Thyroid gland (tissue), 4 donors: ENCODE measurements at regions not wholly inside any gene's neighbourhood (a gene's known extent, or its start where the extent isn't known, plus 50 kb on each side); places are given as distances from the start of the nearest gene placed in this dataset.

Experiments
- DNase-seq, 2 donors: peaks; one replicate each; pipeline ENCODE4 v3.0.0-alpha.2; 2019
- H3K27ac ChIP-seq, 3 donors: fragments of 200-600 bp; sonication (generic); 1 replicate in 2 of 3; 2 replicates in 1 of 3; pipeline ENCODE4 v1.5.1; 2016 to 2019; ENCODE audit warnings: mild to moderate bottlenecking in 1 of 3, moderate library complexity in 1 of 3
- H3K27me3 ChIP-seq: fragments of 200-600 bp; sonication (generic); one replicate; pipeline ENCODE4 v1.5.1; 2019
- H3K36me3 ChIP-seq, 2 donors: fragments of 200-600 bp; sonication (generic); one replicate each; pipeline ENCODE4 v1.5.1; 2016 to 2019
- H3K4me1 ChIP-seq, 2 donors: fragments of 200-600 bp; sonication (generic); one replicate each; pipeline ENCODE4 v1.5.1; 2017 to 2019
- H3K4me3 ChIP-seq, 3 donors: fragments of 200-600 bp; sonication (generic); replicated peaks in 1 of 3; 1 replicate in 2 of 3; 2 replicates in 1 of 3; pipeline ENCODE4 v1.5.1; 2016; ENCODE audit warnings: mild to moderate bottlenecking in 1 of 3
- H3K9me3 ChIP-seq: fragments of 200-600 bp; sonication (generic); one replicate; pipeline ENCODE4 v1.5.1; 2017
- POLR2A ChIP-seq, 2 donors: fragments of 450-650 bp; IDR thresholded peaks; one replicate each; pipeline ENCODE4 v1.6.1; 2017; ENCODE audit warnings: antibody characterized with exemption in 2 of 2, mild to moderate bottlenecking in 2 of 2, moderate library complexity in 1 of 2
- WGBS, 2 donors: methylation state at CpG; one replicate each; pipeline ENCODE4 v1.1.5; 2017; 5-methylcytosine and 5-hydroxymethylcytosine counted together
- intact Hi-C: fragments of 100-400 bp; cut with DNase I; formaldehyde crosslinking; loops from one replicate; pipeline ENCODE4 v1.15.1; 2023
- TF ChIP-seq, protein P1 (sequence below), 6 experiments: fragments of 200-600 bp in 3 of 6; fragments of 450-650 bp in 3 of 6; sonication (generic) in 3 of 6; IDR thresholded peaks; one replicate each; pipeline ENCODE4 v1.5.1; 2016 to 2019; ENCODE audit warnings: antibody characterized with exemption in 6 of 6, mild to moderate bottlenecking in 2 of 6, inconsistent platforms in 1 of 6, moderate library complexity in 1 of 6

DNA sequence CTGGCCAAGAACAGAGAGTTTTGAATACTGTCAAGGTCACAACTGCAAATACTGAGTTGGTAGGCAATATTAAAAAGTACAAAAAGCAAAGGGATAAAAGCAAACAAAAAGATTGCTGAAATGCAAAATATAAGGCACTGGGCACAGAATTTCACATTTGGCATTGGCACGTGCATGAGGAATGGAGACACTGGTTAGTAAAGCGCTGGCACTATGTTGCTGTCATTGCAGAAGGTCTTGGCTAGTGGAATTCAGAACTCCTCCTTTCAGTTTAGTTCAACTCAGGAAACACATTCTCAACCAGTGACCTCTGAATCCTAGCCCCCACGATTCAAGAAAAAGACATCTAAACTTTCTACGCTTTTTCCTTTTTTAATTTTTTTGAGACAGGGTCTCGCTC lies 111.8 kb upstream of the PSMD7 start:
- H3K27me3 ChIP-seq: no peaks in the 10 kb centered on the region
- H3K4me1 ChIP-seq: no peaks in the 10 kb centered on the region
- H3K27ac ChIP-seq: no peak overlapping the region
- DNase-seq: no peak
- intact Hi-C loops: no loop called here
- TF ChIP-seq, protein P1, sequence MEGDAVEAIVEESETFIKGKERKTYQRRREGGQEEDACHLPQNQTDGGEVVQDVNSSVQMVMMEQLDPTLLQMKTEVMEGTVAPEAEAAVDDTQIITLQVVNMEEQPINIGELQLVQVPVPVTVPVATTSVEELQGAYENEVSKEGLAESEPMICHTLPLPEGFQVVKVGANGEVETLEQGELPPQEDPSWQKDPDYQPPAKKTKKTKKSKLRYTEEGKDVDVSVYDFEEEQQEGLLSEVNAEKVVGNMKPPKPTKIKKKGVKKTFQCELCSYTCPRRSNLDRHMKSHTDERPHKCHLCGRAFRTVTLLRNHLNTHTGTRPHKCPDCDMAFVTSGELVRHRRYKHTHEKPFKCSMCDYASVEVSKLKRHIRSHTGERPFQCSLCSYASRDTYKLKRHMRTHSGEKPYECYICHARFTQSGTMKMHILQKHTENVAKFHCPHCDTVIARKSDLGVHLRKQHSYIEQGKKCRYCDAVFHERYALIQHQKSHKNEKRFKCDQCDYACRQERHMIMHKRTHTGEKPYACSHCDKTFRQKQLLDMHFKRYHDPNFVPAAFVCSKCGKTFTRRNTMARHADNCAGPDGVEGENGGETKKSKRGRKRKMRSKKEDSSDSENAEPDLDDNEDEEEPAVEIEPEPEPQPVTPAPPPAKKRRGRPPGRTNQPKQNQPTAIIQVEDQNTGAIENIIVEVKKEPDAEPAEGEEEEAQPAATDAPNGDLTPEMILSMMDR (IDR thresholded peaks at IDR 0.05): no peak
- no peak for TF ChIP-seq POLR2A (IDR thresholded peaks at IDR 0.05)
- H3K9me3 ChIP-seq: no peaks in the 10 kb centered on the region
- WGBS, 2 donors: 94% methylated on average over 5 of the region's 5 CpGs
- H3K4me3 ChIP-seq: no peak overlapping the region
- no peaks in the 10 kb centered on the region for H3K36me3 ChIP-seq

DNA sequence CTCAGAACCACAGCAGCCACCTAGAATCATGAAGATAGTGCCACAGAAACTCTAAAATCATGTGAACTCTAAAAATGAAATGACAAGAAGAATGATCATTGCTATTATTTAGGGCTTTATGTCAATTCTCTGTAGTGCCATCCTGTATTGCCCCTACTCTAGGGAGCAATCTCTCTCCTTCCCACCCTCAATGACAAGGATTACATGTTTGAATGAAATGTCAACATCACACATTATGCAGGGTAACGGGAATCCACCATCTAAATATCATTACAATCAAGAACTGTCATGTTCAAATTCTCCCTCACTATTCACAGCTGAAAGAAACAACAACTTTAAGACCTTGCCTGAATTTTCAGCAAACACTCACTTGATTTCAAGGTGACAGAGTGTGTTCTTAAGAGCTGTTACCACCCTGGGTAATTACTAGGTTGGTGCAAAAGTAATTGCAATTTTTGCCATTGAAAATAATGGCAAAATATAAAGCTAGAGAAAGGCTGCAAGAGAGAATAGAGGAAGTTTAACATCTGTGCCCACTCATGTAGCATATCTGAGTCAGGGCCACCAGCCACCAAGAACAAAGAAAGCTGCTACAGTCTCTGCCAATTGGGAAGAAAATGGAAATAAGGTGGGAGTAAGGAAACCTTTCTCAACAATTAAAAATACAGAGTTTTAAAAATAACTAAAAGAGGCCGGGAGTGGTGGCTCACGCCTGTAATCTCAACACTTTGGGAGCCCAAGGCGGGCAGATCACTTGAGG lies 112.8 kb upstream of the PSMD7 start:
- TF ChIP-seq, protein P1 (IDR thresholded peaks at IDR 0.05): no peak
- no peak for TF ChIP-seq POLR2A (IDR thresholded peaks at IDR 0.05)
- H3K27ac ChIP-seq: no peak overlapping the region
- 90 to 95% methylated on average over 4 of the region's 4 CpGs for WGBS, 2 donors
- H3K9me3 ChIP-seq: no peaks in the 10 kb centered on the region
- intact Hi-C loops: no loop called here
- no peaks in the 10 kb centered on the region for H3K27me3 ChIP-seq
- no peak overlapping the region for H3K4me3 ChIP-seq
- H3K4me1 ChIP-seq: no peaks in the 10 kb centered on the region
- DNase-seq: no peak
- no peaks in the 10 kb centered on the region for H3K36me3 ChIP-seq

DNA sequence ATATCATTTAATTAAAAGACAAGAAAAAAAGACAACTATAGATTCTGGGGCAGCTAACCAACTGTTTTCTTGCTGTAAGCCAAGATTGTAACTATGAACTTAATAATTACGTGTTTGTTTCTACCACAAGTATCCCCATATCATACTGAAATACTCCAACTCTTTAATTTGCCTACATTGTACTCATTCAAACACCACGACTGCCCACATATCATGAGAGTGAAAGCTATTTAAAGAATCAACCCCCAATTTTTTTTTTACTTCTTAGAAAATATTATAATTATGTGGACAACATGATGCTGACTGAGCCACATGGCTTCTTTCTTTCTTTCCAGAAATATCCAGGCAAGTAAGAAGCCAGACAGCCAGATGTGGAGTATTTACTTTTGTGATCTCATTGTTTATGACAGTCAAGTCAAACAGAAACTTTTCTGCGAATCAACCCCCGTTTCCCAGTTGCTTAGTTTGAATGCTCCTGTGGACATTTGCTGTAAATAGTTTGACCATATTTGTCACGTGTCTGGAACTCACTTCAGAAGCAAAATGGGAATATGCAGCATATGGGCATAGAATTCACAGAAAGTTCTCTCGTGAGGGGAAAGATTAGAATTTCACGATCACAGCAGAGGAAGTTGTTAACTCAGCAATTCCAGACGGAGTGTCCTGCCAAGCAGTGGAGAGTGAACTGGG lies 126.8 kb upstream of the PSMD7 start:
- TF ChIP-seq, protein P1 (IDR thresholded peaks at IDR 0.05): no peak
- no peak for TF ChIP-seq POLR2A (IDR thresholded peaks at IDR 0.05)
- intact Hi-C loops: no loop called here
- no peak overlapping the region for H3K4me3 ChIP-seq
- no peaks in the 10 kb centered on the region for H3K4me1 ChIP-seq
- no peaks in the 10 kb centered on the region for H3K36me3 ChIP-seq
- H3K27me3 ChIP-seq: no peaks in the 10 kb centered on the region
- DNase-seq: no peak
- H3K9me3 ChIP-seq: no peaks in the 10 kb centered on the region
- no peak overlapping the region for H3K27ac ChIP-seq
- WGBS, 2 donors: 46 to 50% methylated on average over 8 of the region's 8 CpGs

DNA sequence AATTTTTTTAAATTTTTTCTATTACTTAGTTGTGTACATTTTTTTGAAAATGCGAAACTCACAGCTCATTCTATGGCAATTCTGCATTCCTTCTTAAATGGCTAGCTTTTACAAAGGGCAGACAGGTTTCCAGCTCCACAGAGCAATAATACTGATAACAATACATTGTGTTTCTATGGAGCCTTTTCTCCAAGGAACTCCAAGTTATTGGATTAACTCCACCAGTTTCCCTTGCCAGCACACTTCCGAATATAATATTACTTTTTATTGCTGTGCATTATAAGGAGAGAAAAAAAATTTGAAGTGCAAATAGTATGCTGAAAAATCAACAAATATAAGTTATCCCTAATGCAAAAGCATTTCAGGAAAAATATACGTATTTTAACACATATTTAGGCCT lies 127.5 kb upstream of the PSMD7 start:
- H3K36me3 ChIP-seq: no peaks in the 10 kb centered on the region
- H3K27ac ChIP-seq: no peak overlapping the region
- no peak for DNase-seq
- 85 to 88% methylated on average over 3 of the region's 3 CpGs for WGBS, 2 donors
- no peak overlapping the region for H3K4me3 ChIP-seq
- H3K4me1 ChIP-seq: no peaks in the 10 kb centered on the region
- TF ChIP-seq POLR2A (IDR thresholded peaks at IDR 0.05): no peak
- TF ChIP-seq, protein P1 (IDR thresholded peaks at IDR 0.05): no peak
- H3K27me3 ChIP-seq: no peaks in the 10 kb centered on the region
- H3K9me3 ChIP-seq: no peaks in the 10 kb centered on the region
- intact Hi-C loops: no loop called here

DNA sequence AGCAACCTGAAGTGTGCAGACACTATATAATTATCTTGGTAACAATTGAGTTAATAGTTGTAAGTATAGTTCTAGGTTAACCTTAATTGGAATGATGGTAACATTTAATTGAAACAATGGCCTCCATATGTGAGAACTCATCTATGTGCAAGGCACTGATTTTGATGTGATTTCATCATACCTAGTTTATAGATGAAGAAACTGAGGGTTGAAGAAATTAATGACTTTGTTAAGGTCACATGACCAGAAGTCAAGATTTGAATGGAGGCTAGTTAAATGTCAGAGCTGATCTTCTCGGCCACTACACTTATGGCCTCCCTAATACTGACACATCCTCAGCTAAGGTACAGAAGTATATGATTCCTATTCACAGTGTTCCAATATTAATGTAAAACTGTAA lies 128.2 kb upstream of the PSMD7 start:
- Histone ChIP-seq H3K27me3 (no peaks in the 10 kb centered on the region), H3K4me3 (no peak overlapping the region), H3K27ac (no peak overlapping the region), H3K36me3 (no peaks in the 10 kb centered on the region), H3K9me3 (no peaks in the 10 kb centered on the region), H3K4me1 (no peaks in the 10 kb centered on the region)
- DNase-seq: no peak
- 91 to 100% methylated on average over 1 of the region's 1 CpG for WGBS, 2 donors
- TF ChIP-seq, protein P1 (IDR thresholded peaks at IDR 0.05): no peak
- TF ChIP-seq POLR2A (IDR thresholded peaks at IDR 0.05): no peak
- intact Hi-C loops: no loop called here
